RWPE1 (cell line): ENCODE measurements at regions not wholly inside any gene's neighbourhood (a gene's known extent, or its start where the extent isn't known, plus 50 kb on each side); places are given as distances from the start of the nearest gene placed in this dataset.
"Not testable (repeated sequence)": the region's sequence is repeated elsewhere in the genome, so short reads cannot be mapped to it uniquely, and the experiment has no call there.

Experiments
- CTCF ChIA-PET: fragments of 350-600 bp; sonication (Branson Sonifier 250); formaldehyde crosslinking; extraction: SDS; loops from one replicate; lab custom pipeline; 2021; lab: Yijun Ruan, JAX
- POLR2A ChIA-PET: fragments of 400-600 bp; formaldehyde crosslinking; extraction: SDS; loops from one replicate; lab custom pipeline; 2020; ENCODE audit warnings: antibody characterized with exemption; ENCODE audit not compliant: low non-redundant PET; lab: Yijun Ruan, JAX
- DNase-seq: peaks from one replicate; pipeline ENCODE4 v3.0.0; 2012; ENCODE audit warnings: low spot score
- H3K27ac ChIP-seq: fragments of 450-650 bp; 2 replicates; pipeline ENCODE4 v1.5.1; 2017
- TF ChIP-seq, protein P1 (sequence below): fragments of 450-650 bp; conservative IDR thresholded peaks from 2 replicates; pipeline ENCODE4 v1.5.1; 2017; ENCODE audit warnings: low read depth, mild to moderate bottlenecking

DNA sequence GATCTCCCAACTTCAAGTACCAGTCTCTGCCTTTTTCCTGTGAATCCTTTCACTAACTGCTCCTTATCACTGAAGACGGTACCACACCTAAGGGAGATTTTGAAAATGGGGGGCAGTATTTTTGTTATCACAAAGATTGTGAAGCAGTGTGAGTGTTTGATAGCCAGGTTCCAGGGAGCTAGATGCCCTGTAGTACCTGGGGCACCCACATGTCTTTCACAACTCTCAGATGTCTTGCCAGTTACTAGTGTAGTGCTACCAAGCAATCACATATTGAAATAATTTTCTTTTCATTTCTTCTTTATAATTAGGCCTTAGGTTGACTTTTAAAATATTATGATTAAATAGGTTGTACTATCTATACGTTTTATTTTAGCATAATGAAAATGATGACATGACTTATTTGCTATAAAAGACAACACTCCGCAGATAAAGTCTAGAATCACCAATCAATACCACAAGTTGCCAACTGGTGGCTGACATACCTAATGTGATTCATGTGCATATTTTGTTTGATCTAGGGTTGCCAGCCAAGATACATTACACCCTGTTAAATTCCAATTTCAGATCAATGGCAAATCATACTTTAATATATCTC is 215.9 kb downstream of the EXOC5 start:
- TF ChIP-seq, protein P1, sequence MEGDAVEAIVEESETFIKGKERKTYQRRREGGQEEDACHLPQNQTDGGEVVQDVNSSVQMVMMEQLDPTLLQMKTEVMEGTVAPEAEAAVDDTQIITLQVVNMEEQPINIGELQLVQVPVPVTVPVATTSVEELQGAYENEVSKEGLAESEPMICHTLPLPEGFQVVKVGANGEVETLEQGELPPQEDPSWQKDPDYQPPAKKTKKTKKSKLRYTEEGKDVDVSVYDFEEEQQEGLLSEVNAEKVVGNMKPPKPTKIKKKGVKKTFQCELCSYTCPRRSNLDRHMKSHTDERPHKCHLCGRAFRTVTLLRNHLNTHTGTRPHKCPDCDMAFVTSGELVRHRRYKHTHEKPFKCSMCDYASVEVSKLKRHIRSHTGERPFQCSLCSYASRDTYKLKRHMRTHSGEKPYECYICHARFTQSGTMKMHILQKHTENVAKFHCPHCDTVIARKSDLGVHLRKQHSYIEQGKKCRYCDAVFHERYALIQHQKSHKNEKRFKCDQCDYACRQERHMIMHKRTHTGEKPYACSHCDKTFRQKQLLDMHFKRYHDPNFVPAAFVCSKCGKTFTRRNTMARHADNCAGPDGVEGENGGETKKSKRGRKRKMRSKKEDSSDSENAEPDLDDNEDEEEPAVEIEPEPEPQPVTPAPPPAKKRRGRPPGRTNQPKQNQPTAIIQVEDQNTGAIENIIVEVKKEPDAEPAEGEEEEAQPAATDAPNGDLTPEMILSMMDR, result no peak

DNA sequence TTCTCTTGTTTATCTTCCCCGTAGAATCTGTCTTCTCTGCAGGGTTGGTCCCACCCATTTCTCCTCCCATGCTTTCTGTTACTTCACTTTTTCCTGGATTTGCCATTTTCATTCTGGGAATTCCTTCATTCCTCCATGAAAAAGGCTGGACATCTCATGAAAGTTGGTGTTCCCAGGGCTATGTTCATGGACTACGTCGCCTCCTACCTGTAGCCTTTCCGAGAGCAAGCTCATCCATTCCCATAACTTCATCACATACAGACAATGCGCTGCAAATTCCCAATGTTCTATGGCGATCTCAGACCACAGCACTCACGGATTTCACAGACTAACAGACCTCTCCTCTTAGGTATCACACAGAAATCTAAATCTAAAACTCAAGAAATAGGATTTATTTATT is 217.1 kb downstream of the EXOC5 start:
- no peak for DNase-seq
- TF ChIP-seq, protein P1, result no peak
- ChIA-PET POLR2A (no interaction called here), CTCF (interaction anchor here (0.7 kb wide), 1 partner anchor 754 kb away, joined by 3 read pairs; no protein-coding TSS in a partner anchor)
- H3K27ac ChIP-seq, result no peak overlapping the region

More for the DNA sequence above, 215.9 kb downstream of the EXOC5 start:
- no peak for DNase-seq
- no peak overlapping the region for H3K27ac ChIP-seq
- POLR2A ChIA-PET, result no interaction called here
- CTCF ChIA-PET, result no interaction called here

DNA sequence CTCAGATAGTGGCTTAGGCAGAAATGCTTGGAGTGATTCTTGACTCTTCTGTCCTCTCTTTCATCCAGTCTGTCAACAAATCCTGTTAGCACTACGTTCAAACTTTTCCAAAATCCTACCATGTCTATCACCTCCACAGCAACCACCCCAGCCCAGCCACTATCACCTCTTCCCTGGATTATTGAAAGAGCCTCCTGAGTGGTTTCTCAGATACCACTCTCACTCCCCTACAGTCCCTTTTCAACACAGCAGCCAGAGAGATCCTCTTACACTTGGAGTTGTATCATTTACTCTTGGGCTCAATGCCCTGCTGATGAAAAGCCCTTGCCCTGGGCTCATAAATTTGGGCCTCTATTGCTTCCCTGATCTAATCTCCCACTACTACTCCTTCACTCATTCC is 218.9 kb downstream of the EXOC5 start:
- no peak overlapping the region for H3K27ac ChIP-seq
- TF ChIP-seq, protein P1, result no peak
- DNase-seq, result no peak
- ChIA-PET CTCF (no interaction called here), POLR2A (no interaction called here)

DNA sequence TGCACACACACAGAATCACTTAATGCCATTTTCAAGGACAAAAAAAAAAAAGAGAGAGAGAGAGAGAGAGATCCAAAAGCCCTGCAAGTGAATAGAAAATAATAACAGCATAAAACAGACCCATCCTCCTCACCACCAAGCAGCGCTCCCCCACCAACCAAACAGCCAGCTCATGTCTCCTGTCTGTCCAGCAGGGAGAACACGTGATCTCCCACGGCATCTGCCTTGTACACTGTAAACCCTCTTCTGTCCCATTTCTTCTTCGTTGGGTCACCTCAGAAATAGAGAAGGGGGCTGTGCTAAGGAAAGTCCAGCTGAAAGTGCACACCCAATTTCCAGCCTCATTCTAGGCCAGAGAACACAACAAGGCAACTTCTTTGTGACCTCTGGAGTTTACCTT is 222.5 kb downstream of the EXOC5 start:
- CTCF ChIA-PET, result no interaction called here
- DNase-seq, result no peak
- H3K27ac ChIP-seq, result no peak overlapping the region
- TF ChIP-seq, protein P1, result no peak
- POLR2A ChIA-PET, result no interaction called here

DNA sequence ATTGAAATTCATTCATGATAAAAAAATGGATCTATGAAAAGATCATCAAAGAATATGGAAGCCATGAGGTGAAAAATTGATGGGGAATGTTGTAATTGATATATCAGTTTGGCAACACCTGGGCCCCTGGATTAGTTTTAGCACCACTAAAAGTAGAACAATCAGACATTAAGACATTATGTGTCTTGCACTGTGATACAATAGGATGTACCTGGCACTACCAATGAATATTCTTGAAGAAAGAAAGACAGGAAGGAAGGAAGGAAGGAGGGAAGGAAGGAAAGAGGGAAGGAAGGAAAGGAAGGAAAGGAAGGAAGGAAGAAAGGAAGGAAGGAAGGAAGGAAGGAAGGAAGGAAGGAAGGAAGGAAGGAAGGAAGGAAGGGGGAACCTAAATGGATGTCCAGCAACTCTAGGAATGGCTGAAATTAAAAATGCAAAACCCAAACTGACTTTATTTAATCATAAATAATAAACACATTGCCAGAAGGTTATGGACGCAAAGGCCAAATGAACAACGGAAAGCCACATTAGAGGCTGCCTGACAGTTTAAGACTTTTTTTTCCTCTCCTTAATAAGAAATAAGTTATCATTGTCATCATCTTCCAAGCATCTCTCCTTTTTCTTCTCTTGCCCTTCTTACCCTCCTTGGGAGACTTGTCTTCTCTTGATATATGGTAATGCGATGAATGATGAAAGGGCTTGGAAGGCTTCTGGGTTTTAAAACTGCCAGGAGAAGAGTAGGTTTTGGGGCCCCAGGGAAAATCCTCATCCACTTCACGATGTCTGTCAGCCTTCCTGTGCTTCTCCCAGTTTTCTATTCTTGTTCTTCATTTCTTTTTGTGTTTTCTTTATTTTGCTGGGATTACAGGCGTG is 224.4 kb downstream of the EXOC5 start:
- DNase-seq, CTCF ChIA-PET, H3K27ac ChIP-seq, POLR2A ChIA-PET: not testable (repeated sequence)

DNA sequence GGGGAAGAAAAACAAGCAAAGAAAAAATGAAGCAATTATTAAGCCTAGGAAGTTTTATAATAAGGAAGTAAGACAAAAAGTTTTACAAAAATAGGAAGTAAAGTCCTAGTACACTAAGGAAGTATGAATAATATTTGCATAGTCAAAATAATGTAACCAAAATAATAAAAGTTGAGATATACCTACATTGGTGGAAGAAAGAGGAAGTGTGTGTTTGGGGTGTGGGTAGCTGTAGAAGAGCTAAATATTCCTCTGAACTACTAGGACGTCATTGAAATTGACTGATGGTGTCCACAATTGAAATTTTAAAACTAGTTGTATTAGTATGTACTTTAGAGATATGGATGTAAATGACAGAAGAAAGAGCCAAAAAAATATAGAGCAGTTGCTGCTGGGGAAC is 228.4 kb upstream of the OTX2 start:
- TF ChIP-seq, protein P1, result no peak
- CTCF ChIA-PET, result no interaction called here
- DNase-seq, result no peak
- POLR2A ChIA-PET, result no interaction called here
- H3K27ac ChIP-seq, result no peak overlapping the region

DNA sequence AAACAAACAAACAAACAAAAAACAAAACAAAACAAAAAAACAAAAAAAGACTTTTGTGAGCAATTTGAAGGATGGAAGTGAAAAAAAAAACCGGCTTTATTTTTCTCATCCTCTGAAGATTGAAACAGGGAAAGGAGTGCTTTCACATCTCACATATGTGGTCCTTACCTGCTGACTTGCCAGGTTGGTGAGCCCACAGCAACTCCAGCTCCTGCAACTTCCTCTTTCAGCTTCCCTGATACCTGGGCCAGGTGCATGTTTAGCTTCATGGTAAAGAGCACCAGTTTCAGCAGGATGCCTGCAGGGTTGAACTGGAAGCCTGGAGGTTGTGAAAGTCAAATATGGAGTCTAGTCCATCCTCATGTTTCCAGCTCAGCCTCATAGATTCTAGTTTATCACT is 221.2 kb upstream of the OTX2 start:
- CTCF ChIA-PET, result interaction anchor here (0.7 kb wide), 1 partner anchor 576 kb away, joined by 3 read pairs; no protein-coding TSS in a partner anchor
- no peak for DNase-seq
- POLR2A ChIA-PET, result no interaction called here
- TF ChIP-seq, protein P1, result no peak
- H3K27ac ChIP-seq, result no peak overlapping the region
